GM18499 (cell line): ENCODE measurements at regions not wholly inside any gene's neighbourhood (a gene's known extent, or its start where the extent isn't known, plus 50 kb on each side); places are given as distances from the start of the nearest gene placed in this dataset.

ENCODE experiments used
- ATAC-seq: cut with Tn5 transposase; IDR thresholded peaks from one replicate; pipeline ENCODE4 v1.9.1; 2021; ENCODE audit warnings: moderate number of reproducible peaks; ENCODE audit not compliant: insufficient read depth, unreplicated experiment

DNA sequence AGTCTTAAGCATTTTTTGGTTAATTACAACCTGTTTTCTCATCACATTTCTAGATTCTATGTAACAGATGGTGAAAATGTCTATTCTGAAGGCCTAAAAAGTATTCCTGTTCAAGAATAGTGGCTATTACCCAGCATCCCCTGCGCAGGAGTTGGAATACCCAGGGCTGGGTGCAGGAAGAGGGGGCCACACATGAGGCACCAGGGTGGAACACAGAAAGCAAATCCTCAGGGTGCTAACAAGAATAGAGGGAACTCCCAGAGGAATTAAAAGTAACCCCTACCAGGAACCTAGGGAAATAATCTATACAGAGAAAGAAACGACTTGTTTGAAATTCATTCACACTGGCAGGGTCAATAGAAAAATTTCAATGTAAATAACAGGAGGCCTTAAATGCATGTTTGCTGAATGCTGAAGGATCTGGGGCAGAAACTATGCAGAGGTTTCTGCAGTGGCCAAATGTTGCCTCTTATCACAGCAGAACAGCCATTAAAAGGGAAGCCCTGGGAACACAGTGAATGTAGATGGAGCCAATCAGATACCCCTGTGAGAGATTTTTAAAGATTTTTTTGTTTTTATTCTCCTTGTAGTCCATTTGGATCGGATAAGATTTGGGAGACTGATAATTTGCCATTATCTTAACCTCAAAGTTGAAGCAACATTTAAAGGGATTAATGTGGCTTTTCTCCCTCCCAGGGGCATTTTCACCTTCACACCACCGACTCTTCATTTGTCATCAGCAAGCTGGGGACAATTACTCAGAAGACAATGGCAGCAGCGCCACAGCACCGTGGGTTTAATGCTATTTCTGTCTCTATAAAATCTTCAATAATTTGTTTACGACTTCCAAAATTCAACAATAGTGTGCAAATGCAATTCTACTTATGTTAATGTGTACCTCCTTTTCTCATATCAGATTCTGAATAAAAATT, 196.0 kb upstream of the PSMD7 start:
- no peak for ATAC-seq

DNA sequence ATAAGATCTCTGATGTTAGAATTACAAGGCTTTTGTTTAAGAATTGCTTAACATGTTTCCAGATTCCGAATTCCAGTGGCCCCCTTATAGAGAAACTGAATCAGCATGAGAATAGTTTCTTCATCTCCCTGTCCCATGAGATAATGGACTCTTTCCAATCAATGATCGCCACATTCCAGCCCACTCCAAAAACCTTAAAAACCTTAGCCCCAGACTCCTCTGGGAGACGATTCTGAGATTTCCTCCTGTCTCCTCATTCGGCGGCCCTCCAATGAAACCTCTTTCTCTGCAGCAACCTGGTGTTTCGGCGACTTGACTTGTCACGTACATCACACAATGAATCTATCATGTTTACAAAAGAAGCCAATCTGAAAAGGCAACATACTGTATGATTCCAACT, 197.1 kb upstream of the PSMD7 start:
- ATAC-seq, result no peak

DNA sequence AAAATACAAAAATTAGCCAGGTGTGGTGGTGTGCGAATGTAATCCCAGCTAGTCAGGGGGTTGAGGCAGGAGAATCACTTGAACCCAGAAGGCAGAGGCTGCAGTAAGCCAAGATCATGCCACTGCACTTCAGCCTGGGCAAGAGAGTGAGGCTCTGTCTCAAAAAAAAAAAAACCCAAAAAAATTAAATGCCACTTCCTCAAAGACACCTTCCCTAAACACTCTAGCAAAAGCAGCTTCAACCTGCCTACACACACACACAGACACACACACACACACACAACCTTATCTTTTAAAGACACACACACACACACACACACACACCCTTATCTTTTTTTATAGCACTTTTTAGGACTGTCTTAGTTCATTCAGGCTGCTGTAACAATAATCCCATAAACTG, 201.7 kb upstream of the PSMD7 start:
- no peak for ATAC-seq

DNA sequence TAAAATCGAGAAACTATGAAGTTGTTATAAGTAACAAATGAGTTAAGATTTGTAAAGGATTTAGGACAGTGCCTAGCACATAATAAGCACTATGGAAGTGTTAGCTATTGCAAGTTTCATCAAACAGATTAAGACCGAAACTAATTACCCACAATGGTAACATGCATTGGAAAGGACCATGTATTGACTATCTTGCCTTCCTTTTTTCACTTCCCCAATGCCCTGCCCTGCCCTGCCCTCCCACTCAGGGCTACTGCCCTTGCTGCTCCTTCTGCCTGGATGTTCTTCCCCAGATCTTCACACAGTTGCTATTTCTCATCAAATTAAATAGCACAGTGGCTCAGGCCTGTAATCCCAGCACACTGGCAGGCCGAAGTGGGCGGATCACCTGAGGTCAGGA, 202.1 kb upstream of the PSMD7 start:
- peak; percentile 52 for ATAC-seq

DNA sequence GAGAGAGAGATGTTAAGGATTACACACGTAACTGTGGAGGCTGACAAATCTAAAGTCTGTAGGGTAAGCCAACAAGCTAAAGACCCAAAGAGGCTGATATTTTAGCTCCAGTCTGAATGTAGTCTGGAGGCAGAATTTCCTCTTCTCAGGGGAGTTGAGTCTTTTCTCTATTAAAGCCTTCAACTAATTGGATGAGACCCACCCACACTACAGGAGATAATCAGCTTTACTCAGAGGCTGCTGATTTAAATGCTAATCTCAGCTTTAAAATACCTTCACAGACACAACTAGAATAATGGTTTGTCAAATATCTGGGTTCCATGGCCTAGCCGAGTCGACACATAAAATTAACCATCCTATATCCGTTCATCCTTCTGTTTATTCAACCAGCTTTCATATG, 204.3 kb upstream of the PSMD7 start:
- no peak for ATAC-seq

DNA sequence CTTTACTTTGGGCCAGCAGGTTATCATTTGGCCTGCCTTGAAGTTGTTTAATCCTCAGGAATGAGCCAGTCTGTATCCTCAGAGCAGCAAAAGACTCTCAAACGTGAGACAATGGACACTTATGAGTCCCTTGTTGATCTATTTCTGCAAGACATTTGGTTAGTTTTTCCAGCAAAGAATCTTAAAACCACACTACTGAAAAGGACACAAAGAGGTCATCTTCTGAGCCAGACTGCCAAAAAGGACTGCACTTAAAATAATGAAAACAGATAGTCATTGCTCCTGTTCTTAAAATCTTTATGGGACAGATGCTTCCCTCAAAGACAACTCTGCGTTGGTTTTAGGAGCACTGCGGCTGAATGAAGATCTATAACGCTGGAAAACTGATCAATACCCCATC, 205.7 kb upstream of the PSMD7 start:
- ATAC-seq, result no peak

DNA sequence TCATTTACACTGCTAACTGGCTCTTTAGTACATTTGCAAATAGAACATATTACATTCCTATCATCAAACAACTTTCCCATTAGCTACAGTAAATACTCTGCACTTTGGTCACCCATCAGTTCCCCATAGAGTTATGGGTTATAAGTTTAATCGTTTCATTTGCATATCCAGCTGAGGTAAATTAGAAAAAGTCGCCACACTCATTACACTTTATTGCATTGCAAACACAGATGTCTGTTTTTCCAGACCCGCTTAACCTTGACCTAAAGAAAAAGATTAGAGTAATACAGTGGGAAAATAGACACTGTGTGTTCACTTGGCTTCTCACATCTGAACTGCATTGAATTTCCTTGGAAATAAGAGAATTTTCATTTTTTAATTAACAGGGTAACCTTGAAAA, 213.1 kb upstream of the PSMD7 start:
- ATAC-seq, result no peak

DNA sequence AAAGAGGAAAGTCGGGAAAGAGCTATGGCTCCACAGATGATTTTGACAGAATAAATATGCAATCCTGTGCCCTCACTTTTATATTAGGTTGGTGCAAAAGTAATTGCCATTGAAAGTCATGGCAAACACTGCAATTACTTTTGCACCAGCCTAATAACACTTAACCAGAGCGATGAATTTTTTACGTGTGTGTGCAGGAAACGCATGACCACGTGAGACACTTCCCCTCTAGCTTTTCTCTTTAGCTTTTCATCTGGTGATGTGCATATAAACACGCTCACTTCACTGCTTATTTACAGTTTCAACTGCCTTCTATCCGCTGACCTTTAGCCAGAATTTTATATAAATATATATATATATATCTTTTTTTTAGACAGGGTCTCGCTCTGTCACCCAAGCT, 216.3 kb upstream of the PSMD7 start:
- ATAC-seq, result no peak

DNA sequence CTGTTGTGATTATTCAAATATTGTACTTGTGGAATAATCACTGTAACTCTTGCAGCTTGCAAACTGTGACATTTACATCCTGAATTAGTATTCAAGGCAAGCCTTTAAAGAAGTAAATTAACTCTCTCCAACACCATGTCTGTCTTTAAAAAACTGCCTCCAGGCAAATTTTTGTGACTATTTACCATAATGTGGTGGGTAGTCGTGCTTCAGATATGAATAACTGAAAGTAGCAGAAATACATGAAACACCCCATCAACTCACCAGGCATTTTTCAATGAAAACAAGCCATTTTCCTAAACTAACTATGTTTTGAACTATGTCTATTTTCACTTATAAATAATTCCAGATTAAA, 217.4 kb upstream of the PSMD7 start:
- ATAC-seq, result peak; percentile 17

DNA sequence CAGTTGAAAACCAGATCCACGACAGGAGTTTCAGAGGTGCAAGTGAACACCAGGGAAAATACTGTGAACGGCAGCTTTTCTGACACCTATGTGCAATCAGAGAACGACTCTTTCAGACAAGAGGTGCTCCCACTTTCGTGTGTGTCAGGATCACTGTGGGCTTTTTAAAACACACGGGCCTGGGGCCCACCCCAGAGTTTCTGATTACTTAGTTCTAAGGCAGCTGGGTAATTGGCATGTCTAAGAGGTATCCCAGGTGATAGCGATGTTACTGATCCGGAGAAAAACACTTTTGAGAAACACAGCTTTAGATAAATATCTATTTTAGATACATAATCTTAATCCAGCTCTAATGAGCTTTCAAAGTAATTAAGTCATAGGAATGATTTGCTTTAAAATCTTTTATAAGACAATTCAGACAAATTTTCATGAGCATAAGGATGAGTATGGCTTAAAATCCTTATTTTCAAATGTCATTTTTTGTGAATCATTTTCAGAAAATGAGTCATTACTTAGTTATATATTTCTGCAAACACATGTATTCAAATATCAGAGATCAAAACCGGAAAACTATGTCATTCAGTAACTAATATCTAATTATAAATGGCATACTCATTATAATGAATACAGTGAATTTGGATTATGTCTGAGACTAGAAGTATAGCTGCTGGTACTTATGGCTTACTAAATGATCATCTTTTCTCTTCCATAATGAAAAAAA, 217.9 kb upstream of the PSMD7 start:
- ATAC-seq, result peak; percentile 57

DNA sequence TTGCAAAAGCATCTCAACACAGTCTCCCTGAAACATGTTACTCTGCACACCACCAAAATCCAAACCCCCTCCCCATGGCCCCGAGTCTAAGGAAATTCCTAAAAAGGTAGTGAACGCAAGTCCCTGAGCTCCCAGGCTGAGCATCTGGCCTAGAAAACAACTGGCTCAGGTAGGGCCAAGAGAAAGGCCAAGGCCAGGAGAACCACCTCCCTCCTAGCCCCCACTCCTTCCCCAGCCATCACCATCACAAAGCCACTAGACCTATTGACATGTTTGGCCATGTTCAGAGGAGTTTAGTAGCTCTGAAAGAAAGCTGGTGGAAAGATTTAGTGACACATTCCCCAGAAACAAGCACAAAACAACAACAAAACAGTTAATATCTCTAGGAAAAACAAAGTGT, 220.0 kb upstream of the PSMD7 start:
- ATAC-seq, result no peak

DNA sequence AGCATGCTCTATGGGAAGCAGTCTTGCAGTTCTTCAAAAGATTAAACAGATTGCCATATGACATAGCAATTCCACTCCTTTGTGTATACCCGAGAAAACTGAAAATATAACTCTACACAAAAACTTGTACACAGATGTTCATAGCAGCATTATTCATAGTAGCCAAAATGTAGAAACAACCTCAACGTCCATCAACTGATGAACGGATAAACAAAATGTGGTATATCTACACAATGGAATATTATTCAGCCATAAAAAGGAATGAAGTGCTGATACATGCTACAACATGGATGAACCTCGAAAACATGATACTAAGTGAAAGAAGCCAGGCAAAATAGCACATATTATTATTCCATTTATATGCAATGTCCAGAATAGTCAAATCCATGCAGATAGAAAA, 221.2 kb upstream of the PSMD7 start:
- ATAC-seq, result no peak

DNA sequence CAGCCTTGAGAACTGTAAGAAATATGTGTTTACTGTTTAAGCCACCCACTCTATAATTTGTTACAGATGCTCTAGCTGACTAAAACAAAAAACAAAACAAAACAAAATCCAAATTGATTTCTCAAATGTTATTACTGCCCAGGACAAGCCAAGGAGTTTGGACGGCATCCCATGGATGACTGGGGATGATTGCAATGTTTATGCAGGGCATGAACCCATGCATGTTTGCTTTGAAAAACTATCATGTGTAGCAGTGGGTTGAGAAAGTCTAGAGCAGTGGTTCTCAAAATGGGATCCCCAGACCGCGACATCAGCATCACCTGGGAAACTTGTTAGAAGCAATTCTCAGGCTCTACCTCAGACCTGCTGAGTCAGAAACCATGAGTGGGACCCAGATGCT, 223.2 kb upstream of the PSMD7 start:
- no peak for ATAC-seq

DNA sequence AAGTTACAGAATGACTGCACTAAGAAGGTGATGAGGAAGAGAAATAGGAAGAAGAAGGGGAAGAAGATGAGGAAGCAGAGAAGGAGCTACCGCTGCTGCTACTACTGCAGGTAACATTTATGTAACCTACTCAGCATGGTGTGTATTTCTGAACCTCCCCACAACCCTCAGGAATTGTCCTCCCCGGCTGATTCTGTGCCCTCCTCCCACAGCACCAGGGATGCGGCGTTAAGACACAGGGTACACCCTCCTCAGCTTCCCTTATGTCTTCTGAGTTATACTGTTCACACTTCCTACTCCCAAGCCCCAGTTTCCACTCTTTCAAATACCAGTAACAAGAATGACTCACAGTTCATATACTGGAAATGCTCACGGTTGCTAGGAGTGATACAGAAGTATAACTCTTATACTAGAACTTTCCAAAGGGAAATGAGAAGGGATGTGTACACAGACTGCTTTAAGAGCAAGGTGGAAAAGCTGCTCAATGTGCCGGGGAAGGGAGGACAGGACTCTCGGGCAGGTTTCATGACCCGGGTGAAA, 224.5 kb upstream of the PSMD7 start:
- ATAC-seq, result no peak

DNA sequence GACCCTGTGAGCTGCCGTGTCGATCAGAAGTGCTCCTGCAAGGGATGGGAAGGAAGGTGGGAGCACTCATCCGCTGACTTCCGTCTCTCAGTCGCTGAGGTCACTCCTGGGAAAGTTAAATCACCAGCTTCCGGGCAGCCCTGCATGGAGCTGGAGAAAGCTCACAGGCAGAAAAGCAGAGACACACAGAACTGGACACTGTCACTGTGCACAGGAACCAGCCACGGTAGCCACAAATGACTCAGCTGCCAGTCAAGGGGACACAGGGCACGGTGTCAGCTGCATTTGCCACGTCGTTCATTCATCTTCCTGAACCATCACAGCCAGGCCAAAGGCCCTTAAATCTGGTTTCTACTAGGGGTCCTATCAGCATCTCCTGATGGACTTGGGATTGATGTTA, 226.4 kb upstream of the PSMD7 start:
- ATAC-seq, result no peak

DNA sequence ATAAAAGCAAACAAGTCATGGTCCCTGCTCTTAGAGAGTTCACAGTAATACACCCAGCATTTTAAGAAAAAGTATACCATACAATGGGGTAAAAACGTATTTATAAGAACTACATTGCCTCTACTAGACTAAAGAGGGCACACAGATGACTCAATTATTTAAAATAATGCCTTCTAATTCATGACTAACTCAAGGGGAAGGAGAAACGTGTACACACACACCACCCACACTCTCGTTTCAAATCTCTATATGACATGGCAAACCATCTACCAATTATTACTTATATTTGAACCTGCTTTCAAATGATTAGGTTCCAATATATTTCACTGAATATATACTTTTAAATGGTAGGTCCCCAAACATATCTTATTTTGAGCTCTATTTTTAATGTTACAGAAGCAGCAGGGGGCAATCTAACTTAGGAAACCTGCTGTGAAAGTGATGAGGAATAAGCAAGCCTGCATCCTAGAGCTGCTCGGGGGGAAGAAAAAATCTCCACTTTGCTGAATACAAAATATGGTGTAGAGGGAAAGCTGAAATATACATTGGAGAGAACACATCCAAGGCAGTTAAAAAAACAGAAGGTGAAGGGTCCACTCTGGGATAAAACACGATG, 232.4 kb upstream of the PSMD7 start:
- ATAC-seq, result no peak

DNA sequence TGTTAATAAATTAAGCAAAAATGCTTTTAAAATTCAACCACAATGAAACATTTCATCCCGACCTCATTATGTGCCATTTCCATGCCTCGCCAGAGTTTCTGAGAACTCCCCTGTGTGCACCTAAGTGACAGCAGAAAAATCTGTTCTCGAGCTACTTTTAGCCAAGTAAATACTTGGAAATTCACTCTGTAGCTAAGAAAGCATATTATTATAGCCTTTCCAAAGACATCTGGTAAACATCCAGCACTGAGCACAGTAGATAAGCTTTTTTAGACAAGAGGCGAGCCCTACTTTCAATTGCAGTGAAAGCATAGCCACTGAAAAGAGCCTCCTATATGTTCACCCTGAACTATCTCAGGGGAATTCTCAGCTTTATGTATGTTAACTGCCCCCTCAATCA, 242.8 kb upstream of the PSMD7 start:
- no peak for ATAC-seq

DNA sequence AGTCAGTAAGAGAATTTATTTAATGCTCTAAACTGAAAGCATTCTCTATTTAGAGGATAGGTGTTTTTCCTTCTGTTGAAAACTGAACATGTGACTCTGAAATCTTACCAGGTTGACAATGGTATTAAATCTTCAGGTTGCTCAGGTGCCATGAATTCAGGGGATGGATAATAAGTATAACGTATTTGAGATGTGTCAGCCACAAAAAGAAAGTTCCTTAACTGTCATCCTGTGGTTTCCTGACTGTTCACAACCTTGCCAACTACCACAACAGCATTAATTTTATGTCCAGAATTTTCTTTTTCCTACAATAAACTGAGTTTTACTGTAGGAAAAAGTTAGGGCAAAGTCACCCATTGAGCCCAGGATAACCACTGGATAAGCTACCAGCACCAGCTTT, 243.3 kb upstream of the PSMD7 start:
- ATAC-seq, result no peak

DNA sequence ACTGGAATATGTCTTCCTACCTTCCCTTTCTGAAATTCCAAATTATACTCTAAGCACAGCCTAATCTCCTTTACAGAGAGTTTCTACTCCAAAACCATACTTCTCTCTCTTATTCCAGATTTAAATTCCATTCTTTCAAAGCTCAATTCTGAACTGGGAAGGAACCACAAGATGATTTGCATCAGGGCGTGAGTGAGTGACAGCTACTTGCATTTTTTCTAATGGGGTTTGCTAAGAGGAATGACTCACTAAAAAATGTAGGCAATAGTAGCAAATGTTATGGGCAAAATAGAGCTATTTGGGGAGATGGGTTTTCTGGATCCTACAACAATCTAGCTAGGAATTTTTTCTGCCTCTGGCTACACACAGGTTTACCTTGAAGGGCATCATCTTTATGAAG, 244.6 kb upstream of the PSMD7 start:
- ATAC-seq, result no peak

DNA sequence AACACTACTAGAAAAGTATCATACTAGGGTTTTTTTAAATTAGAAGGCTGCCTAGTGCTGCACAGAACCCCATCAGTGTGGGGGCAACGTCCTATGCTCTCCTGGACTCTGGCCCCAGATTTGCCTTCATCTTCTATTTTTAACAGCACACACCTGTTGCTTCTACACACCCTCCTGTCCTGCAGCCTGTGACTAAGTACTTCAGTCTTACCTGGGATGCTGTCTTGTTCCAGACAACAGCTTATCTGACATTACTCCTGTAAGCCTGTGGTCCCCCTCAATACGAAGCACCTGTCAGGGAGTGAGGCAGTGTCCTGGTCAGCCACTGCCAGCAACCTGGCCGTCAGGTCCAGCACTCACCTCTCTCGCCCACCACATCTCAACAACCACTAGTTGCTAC, 247.6 kb upstream of the PSMD7 start:
- no peak for ATAC-seq

DNA sequence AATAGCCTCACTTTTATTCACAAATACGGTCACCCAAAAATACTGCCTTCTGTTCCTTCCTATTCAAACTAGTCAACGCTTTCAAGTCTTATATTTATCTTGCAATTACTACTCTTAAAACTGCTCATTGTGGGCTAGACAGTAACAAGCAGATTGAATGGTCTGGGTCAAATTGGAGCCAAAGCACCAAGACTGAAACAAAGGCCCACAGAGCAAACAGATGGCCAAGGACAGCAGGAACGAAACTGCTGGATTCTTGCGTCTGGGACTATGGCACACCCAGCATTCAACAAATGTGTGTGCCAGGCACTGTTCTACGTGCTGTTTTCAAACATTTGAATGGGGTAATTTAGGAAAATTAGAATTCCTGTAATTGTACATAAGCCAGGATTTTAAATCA, 250.1 kb upstream of the PSMD7 start:
- ATAC-seq, result no peak
